ENCODE measurements at regions not wholly inside any gene's neighbourhood (a gene's known extent, or its start where the extent isn't known, plus 50 kb on each side); places are given as distances from the start of the nearest gene placed in this dataset.

- H3K36me3 ChIP-seq (ENCODE audit: control insufficient read depth in 1 of 2, insufficient read depth in 2 of 2, low read length in 2 of 2): no peaks in the 10 kb centered on the region
- no peaks in the 10 kb centered on the region for H3K79me2 ChIP-seq (ENCODE audit: insufficient read depth, low read length)
- H3K9ac ChIP-seq (ENCODE audit: low read length): no peak overlapping the region
- intact Hi-C loops (cut with micrococcal nuclease): no loop called here
- DNase-seq (ENCODE audit: low read depth, low spot score) (no peak), ATAC-seq (no peak)
- RAD21 ChIA-PET (ENCODE audit: low non-redundant PET in 1 of 2, low total read pairs in 2 of 2, uncharacterized antibody in 2 of 2, unreplicated experiment in 2 of 2): no interaction called here
- no peaks in the 10 kb centered on the region for H3K9me2 ChIP-seq (ENCODE audit: insufficient read depth)
- H3K4me2 ChIP-seq (ENCODE audit: low read length): no peak overlapping the region
- no peaks in the 10 kb centered on the region for H3K9me3 ChIP-seq (ENCODE audit: control insufficient read depth in 1 of 2, insufficient read depth in 1 of 2, low read depth in 1 of 2, low read length in 2 of 2)
- H3K27ac ChIP-seq (ENCODE audit: low read depth, low read length): no peak overlapping the region
- H2AFZ ChIP-seq (ENCODE audit: low read depth, low read length, poor library complexity, severe bottlenecking): no peak overlapping the region
- TF ChIP-seq EZH2phosphoT487 (IDR thresholded peaks at IDR 0.05; ENCODE audit: borderline replicate concordance) (no peak), JUND (IDR thresholded peaks at IDR 0.05) (no peak), SP1 (IDR thresholded peaks at IDR 0.05; ENCODE audit: low read depth) (no peak), SRF (IDR thresholded peaks at IDR 0.05; ENCODE audit: low read depth) (no peak), TCF7L2 (IDR thresholded peaks at IDR 0.05; ENCODE audit: borderline replicate concordance, extremely low read depth, insufficient read depth, insufficient read length) (no peak), REST (IDR thresholded peaks at IDR 0.05; ENCODE audit: low read depth) (no peak)
- POLR2A ChIA-PET: interaction anchor here (0.5 kb wide), 1 partner anchor 1729 kb away, joined by 4 read pairs; no protein-coding TSS in a partner anchor
- H3K27me3 ChIP-seq (ENCODE audit: insufficient read depth, low read length): no peaks in the 10 kb centered on the region
- no TSS peak for BruUV-seq (replicated peaks)
- peaks cover 0 to 5% of the 10 kb centered on the region in 2 experiments; a peak in 1 of 4 replicates for H3K4me1 ChIP-seq (ENCODE audit: control insufficient read depth in 1 of 2, insufficient read depth in 2 of 2, low read length in 2 of 2)
- no peaks in the 10 kb centered on the region for H4K20me1 ChIP-seq (ENCODE audit: insufficient read depth)
- CTCF ChIA-PET: no interaction called here
- H3K4me3 ChIP-seq (replicated peaks in 1 of 2; ENCODE audit: low read depth in 1 of 2, low read length in 2 of 2): no peak overlapping the region
Measured at GRCh38 chr1:30633294-30633693, 90.1 kb downstream of the MATN1 start.

- H3K9ac ChIP-seq (ENCODE audit: low read length): no peak overlapping the region
- H2AFZ ChIP-seq (ENCODE audit: low read depth, low read length, poor library complexity, severe bottlenecking): no peak overlapping the region
- no peaks in the 10 kb centered on the region for H3K36me3 ChIP-seq (ENCODE audit: control insufficient read depth in 1 of 2, insufficient read depth in 2 of 2, low read length in 2 of 2)
- no peaks in the 10 kb centered on the region for H3K79me2 ChIP-seq (ENCODE audit: insufficient read depth, low read length)
- H3K9me3 ChIP-seq (ENCODE audit: control insufficient read depth in 1 of 2, insufficient read depth in 1 of 2, low read depth in 1 of 2, low read length in 2 of 2): no peaks in the 10 kb centered on the region
- intact Hi-C loops (cut with micrococcal nuclease): no loop called here
- H3K27ac ChIP-seq (ENCODE audit: low read depth, low read length): no peak overlapping the region
- ATAC-seq (no peak), DNase-seq (ENCODE audit: low read depth, low spot score) (no peak)
- CTCF ChIA-PET: no interaction called here
- H4K20me1 ChIP-seq (ENCODE audit: insufficient read depth): no peaks in the 10 kb centered on the region
- peaks cover 0 to 5% of the 10 kb centered on the region in 2 experiments; a peak in 1 of 4 replicates for H3K4me1 ChIP-seq (ENCODE audit: control insufficient read depth in 1 of 2, insufficient read depth in 2 of 2, low read length in 2 of 2)
- H3K27me3 ChIP-seq (ENCODE audit: insufficient read depth, low read length): no peaks in the 10 kb centered on the region
- no peak for TF ChIP-seq CEBPB (IDR thresholded peaks at IDR 0.05; ENCODE audit: low read depth)
- TF ChIP-seq TCF7L2 (IDR thresholded peaks at IDR 0.05; ENCODE audit: borderline replicate concordance, extremely low read depth, insufficient read depth, insufficient read length): no peak
- TF ChIP-seq POLR2AphosphoS5 (IDR thresholded peaks at IDR 0.05; ENCODE audit: low read depth, low read length): no peak
- TF ChIP-seq MAX (IDR thresholded peaks at IDR 0.05): no peak
- no peak for TF ChIP-seq FOSL1 (IDR thresholded peaks at IDR 0.05; ENCODE audit: low read depth)
- no peak overlapping the region for H3K4me3 ChIP-seq (replicated peaks in 1 of 2; ENCODE audit: low read depth in 1 of 2, low read length in 2 of 2)
- H3K4me2 ChIP-seq (ENCODE audit: low read length): no peak overlapping the region
- RAD21 ChIA-PET (ENCODE audit: low non-redundant PET in 1 of 2, low total read pairs in 2 of 2, uncharacterized antibody in 2 of 2, unreplicated experiment in 2 of 2): no interaction called here
- no TSS peak for BruUV-seq (replicated peaks)
- POLR2A ChIA-PET: no interaction called here
- H3K9me2 ChIP-seq (ENCODE audit: insufficient read depth): no peaks in the 10 kb centered on the region
Measured at GRCh38 chr1:30632481-30632880, 90.9 kb downstream of the MATN1 start.

All from HCT116 (cell line).